Mesodermal cell (in vitro differentiated cells): ENCODE measurements at regions not wholly inside any gene's neighbourhood (a gene's known extent, or its start where the extent isn't known, plus 50 kb on each side); places are given as distances from the start of the nearest gene placed in this dataset.

Experiments
- H3K27ac ChIP-seq: 2 replicates; pipeline ENCODE4 v1.7.0; 2013; ENCODE audit warnings: mild to moderate bottlenecking, low read depth, low read length, moderate library complexity; ENCODE audit not compliant: severe bottlenecking
- H3K36me3 ChIP-seq: 2 replicates; pipeline ENCODE4 v1.7.1; 2013; ENCODE audit warnings: mild to moderate bottlenecking, low read length, moderate library complexity; ENCODE audit not compliant: control insufficient read depth, insufficient read depth
- H3K4me1 ChIP-seq: one replicate; pipeline ENCODE4 v1.7.1; 2013; ENCODE audit warnings: mild to moderate bottlenecking, low read length; ENCODE audit not compliant: insufficient read depth, control insufficient read depth, poor library complexity, severe bottlenecking
- H3K4me3 ChIP-seq: 2 replicates; pipeline ENCODE4 v1.7.0; 2013; ENCODE audit warnings: low read length, control low read depth, mild to moderate bottlenecking; ENCODE audit not compliant: insufficient read depth, poor library complexity, severe bottlenecking; ENCODE audit errors: extremely low read depth
- H3K9me3 ChIP-seq: 2 replicates; pipeline ENCODE4 v1.7.1; 2013; ENCODE audit warnings: mild to moderate bottlenecking, low read length, moderate library complexity; ENCODE audit not compliant: control insufficient read depth
- WGBS, 2 experiments: methylation state at CpG; one replicate each; pipeline ENCODE4 v1.1.5; 2013; ENCODE audit warnings: missing lambda C conversion rate in 2 of 2; ENCODE audit not compliant: insufficient coverage in 2 of 2; 5-methylcytosine and 5-hydroxymethylcytosine counted together

DNA sequence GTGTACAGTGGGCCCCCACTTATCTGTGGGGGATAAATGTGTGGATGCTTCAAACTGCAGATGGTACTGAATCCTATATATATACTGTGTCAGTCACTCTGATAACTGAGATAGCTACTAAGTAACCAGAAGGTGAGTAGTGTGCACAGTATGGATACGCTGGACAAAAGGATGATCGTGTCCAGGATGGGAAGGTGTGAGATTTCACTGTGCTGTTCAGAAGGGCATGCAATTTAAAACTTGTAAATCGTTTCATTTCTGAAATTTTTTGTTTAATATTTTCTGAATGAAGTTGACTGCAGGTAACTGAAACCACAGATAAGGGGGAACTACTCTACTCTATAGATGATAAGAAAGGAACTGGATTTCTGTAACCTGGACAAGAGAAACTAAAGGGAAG, 52.1 kb upstream of the SESN3 start:
- WGBS, 2 experiments: 98 to 100% methylated on average over 2 to 3 of the region's 3 CpGs
- Histone ChIP-seq H3K27ac (peak overlapping the region; percentile 81), H3K4me3 (no peak overlapping the region), H3K36me3 (no peaks in the 10 kb centered on the region), H3K4me1 (peaks cover 36% of the 10 kb centered on the region), H3K9me3 (no peaks in the 10 kb centered on the region)

- Histone ChIP-seq H3K9me3 (no peaks in the 10 kb centered on the region), H3K4me1 (peaks cover 44% of the 10 kb centered on the region), H3K36me3 (no peaks in the 10 kb centered on the region), H3K27ac (peak overlapping the region; percentile 81), H3K4me3 (no peak overlapping the region)
- 36 to 53% methylated on average over 4 to 5 of the region's 6 CpGs for whole genome bisulfite sequencing, 2 experiments
Measured at GRCh38 chr11:95282291-95282751, 51.3 kb upstream of the SESN3 start.
